Mucosa of descending colon (tissue), 3 donors: ENCODE measurements at regions not wholly inside any gene's neighbourhood (a gene's known extent, or its start where the extent isn't known, plus 50 kb on each side); places are given as distances from the start of the nearest gene placed in this dataset.
"Not testable (repeated sequence)": the region's sequence is repeated elsewhere in the genome, so short reads cannot be mapped to it uniquely, and the experiment has no call there.

ENCODE experiments used
- ATAC-seq: fragments of 200-7000 bp; cut with Tn5 transposase; one replicate; pipeline ENCODE4 v1.9.1; 2020; ENCODE audit warnings: mild to moderate bottlenecking, moderate library complexity
- DNase-seq, 3 donors: peaks; one replicate each; pipeline ENCODE4 v3.0.0-alpha.2; 2020
- H3K36me3 ChIP-seq: fragments of 200-600 bp; one replicate; pipeline ENCODE4 v1.8.0; 2021; ENCODE audit warnings: low read depth, mild to moderate bottlenecking
- H3K4me1 ChIP-seq: fragments of 200-600 bp; one replicate; pipeline ENCODE4 v1.8.0; 2021; ENCODE audit warnings: low read depth, mild to moderate bottlenecking
- H3K4me3 ChIP-seq: fragments of 200-600 bp; one replicate; pipeline ENCODE4 v1.8.0; 2021; ENCODE audit warnings: mild to moderate bottlenecking
- H3K9me3 ChIP-seq: fragments of 200-600 bp; one replicate; pipeline ENCODE4 v1.8.0; 2021; ENCODE audit warnings: mild to moderate bottlenecking
- intact Hi-C, 2 donors: fragments of 100-400 bp; cut with DNase I in 1 of 2; cut with micrococcal nuclease in 1 of 2; formaldehyde crosslinking; loops; one replicate each; pipeline versions ENCODE4 v1.11.0 to v1.11.1; 2022; cut with DNase I, micrococcal nuclease
- TF ChIP-seq, protein P1 (sequence below): fragments of 200-600 bp; IDR thresholded peaks from one replicate; pipeline ENCODE4 v1.8.0; 2022; ENCODE audit warnings: antibody characterized with exemption, mild to moderate bottlenecking
- donor health status: DM: no; HTN: no; CAD: no; lungs with moderate emphysema.
- donor health status: DM: no; HTN: no; CAD: no.
- donor health status: DM: no; HTN: yes; CAD: no.

DNA sequence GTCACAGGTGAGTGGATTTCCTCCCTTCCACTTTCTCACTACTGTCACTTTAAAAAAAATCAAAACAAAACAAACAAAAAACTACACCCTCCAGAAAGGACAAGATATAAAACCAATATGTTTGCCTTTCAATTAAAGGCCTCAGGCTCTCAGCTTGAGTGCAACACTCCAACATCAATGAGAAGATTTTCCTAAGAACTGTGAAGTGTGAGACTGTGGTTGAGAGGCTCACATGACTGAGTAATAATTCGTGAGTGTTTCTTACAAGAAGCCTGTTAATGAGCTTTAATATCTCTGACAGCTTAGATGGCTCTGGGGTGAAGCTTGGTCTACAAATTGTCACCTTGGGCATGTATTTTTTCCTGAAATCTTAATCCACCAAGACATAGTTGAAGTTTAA, 216.1 kb downstream of the ETAA1 start:
- Histone ChIP-seq H3K36me3 (no peaks in the 10 kb centered on the region), H3K4me1 (no peaks in the 10 kb centered on the region), H3K9me3 (no peaks in the 10 kb centered on the region), H3K4me3 (no peak overlapping the region)
- TF ChIP-seq, protein P1, sequence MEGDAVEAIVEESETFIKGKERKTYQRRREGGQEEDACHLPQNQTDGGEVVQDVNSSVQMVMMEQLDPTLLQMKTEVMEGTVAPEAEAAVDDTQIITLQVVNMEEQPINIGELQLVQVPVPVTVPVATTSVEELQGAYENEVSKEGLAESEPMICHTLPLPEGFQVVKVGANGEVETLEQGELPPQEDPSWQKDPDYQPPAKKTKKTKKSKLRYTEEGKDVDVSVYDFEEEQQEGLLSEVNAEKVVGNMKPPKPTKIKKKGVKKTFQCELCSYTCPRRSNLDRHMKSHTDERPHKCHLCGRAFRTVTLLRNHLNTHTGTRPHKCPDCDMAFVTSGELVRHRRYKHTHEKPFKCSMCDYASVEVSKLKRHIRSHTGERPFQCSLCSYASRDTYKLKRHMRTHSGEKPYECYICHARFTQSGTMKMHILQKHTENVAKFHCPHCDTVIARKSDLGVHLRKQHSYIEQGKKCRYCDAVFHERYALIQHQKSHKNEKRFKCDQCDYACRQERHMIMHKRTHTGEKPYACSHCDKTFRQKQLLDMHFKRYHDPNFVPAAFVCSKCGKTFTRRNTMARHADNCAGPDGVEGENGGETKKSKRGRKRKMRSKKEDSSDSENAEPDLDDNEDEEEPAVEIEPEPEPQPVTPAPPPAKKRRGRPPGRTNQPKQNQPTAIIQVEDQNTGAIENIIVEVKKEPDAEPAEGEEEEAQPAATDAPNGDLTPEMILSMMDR = no peak
- DNase-seq = no peak
- no peak for ATAC-seq
- intact Hi-C loops = no loop called here

DNA sequence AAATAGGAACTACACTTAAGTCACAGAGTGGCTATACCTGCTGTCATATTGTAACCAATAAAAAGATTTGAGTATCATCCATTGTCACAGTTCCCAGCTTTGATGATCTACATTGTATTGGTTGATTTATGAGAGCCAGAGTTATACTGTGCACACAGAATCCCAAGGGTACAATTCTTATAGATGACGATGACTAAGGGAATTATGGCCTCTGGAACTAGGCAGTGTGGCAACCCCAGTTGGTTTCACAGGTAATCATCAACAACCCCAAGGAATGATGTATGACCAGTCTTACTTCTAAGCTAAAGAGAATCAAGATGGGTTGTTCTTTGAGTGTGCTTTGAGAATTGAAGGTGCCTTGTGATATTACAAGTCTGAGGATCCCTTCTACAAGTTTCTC, 217.3 kb downstream of the ETAA1 start:
- no peaks in the 10 kb centered on the region for H3K9me3 ChIP-seq
- TF ChIP-seq, protein P1 = no peak
- no peaks in the 10 kb centered on the region for H3K4me1 ChIP-seq
- ATAC-seq = no peak
- H3K36me3 ChIP-seq = no peaks in the 10 kb centered on the region
- DNase-seq = no peak
- intact Hi-C loops = no loop called here
- no peak overlapping the region for H3K4me3 ChIP-seq

DNA sequence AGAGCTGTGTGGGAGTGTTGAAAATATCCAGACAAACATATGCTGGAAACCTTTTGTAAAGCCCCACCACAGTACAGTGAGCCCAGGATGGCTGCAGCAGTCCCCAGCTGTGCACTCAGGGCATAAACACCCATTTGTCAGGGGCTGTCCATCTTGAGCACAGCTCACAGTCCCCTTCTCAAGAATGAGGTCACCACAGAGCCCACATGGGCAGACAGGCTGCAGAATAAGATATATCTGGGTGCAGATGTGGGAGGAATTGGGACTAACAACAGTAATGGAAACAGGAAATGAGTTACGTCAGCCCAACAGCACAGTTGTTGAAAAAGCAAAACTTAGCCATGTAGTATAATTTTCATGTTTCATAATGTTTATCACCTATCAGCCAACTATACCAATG, 219.6 kb downstream of the ETAA1 start:
- Histone ChIP-seq H3K4me1 (no peaks in the 10 kb centered on the region), H3K4me3 (no peak overlapping the region), H3K9me3 (no peaks in the 10 kb centered on the region), H3K36me3 (no peaks in the 10 kb centered on the region)
- no peak for DNase-seq
- peak; percentile 33 for ATAC-seq
- TF ChIP-seq, protein P1 = no peak
- intact Hi-C loops = no loop called here

- ATAC-seq = no peak
Observed at GRCh38 chr2:67619204-67619603, 222.1 kb downstream of the ETAA1 start.

GRCh38 chr2:67623741-67624140, 226.6 kb downstream of the ETAA1 start:
- ATAC-seq, H3K9me3 ChIP-seq, intact Hi-C loops, DNase-seq, H3K36me3 ChIP-seq, H3K4me1 ChIP-seq, H3K4me3 ChIP-seq: not testable (repeated sequence)

More at GRCh38 chr2:67619204-67619603, 222.1 kb downstream of the ETAA1 start:
- no peak for DNase-seq
- intact Hi-C loops = no loop called here
- Histone ChIP-seq H3K9me3 (no peaks in the 10 kb centered on the region), H3K4me1 (no peaks in the 10 kb centered on the region), H3K36me3 (no peaks in the 10 kb centered on the region), H3K4me3 (no peak overlapping the region)
- TF ChIP-seq, protein P1 = no peak

DNA sequence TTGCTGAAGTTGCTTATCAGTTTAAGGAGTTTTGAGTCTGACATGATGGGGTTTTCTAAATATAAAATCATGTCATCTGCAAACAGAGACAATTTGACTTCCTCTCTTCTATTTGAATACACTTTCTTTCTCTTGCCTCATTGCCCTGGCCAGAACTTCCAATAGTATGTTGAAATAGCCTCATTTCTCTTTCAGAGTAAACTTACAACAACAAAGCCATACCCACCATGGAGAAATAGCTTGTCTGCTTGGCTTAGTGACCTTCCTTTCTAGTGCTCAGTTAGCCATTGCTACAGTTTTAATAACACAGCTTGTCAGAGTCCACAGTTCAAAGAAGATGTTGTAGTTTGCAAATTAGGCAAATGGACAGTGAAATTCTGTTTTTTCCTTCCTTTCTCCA, 228.0 kb downstream of the ETAA1 start:
- intact Hi-C loops = no loop called here
- no peak for DNase-seq

More for the DNA sequence above, 228.0 kb downstream of the ETAA1 start:
- no peak overlapping the region for H3K4me3 ChIP-seq
- TF ChIP-seq, protein P1 = no peak
- H3K36me3 ChIP-seq = no peaks in the 10 kb centered on the region
- no peaks in the 10 kb centered on the region for H3K9me3 ChIP-seq
- H3K4me1 ChIP-seq = no peaks in the 10 kb centered on the region
- ATAC-seq = no peak
